Common myeloid progenitor, CD34-positive (primary cell): ENCODE measurements at regions not wholly inside any gene's neighbourhood (a gene's known extent, or its start where the extent isn't known, plus 50 kb on each side); places are given as distances from the start of the nearest gene placed in this dataset.

Experiments
- CTCF ChIA-PET: fragments of 350-600 bp; sonication (Branson Sonifier 250); formaldehyde crosslinking; loops from one replicate; lab custom pipeline; 2021; ENCODE audit warnings: antibody characterized with exemption; lab: Charles Lee
- POLR2A ChIA-PET: fragments of 350-600 bp; sonication (Branson Sonifier 250); formaldehyde crosslinking; loops from one replicate; lab custom pipeline; 2021; ENCODE audit warnings: antibody characterized with exemption; lab: Charles Lee
- DNase-seq, 3 donors: peaks; one replicate each; pipeline versions ENCODE4 v3.0.0 to v3.0.0-alpha.2; 2013
- H3K27ac ChIP-seq, 2 experiments: 1 replicate in 1 of 2; 2 replicates in 1 of 2; pipeline ENCODE4 v1.7.0; 2013; ENCODE audit warnings: inconsistent platforms in 2 of 2, low read length in 2 of 2, mild to moderate bottlenecking in 2 of 2, low read depth in 1 of 2, moderate library complexity in 1 of 2; ENCODE audit not compliant: severe bottlenecking in 2 of 2, insufficient read depth in 1 of 2, poor library complexity in 1 of 2
- H3K27me3 ChIP-seq, 5 experiments: replicated peaks in 2 of 5; 1 replicate in 3 of 5; 2 replicates in 2 of 5; pipeline versions ENCODE4 v1.6.1 to v1.7.0; 2013; ENCODE audit warnings: low read length in 4 of 5, mild to moderate bottlenecking in 2 of 5, moderate library complexity in 2 of 5, inconsistent platforms in 1 of 5; ENCODE audit not compliant: insufficient read depth in 5 of 5, control insufficient read depth in 4 of 5
- H3K36me3 ChIP-seq, 4 experiments: 1 replicate in 2 of 4; 2 replicates in 2 of 4; pipeline versions ENCODE4 v1.6.1 to v1.7.0; 2013; ENCODE audit warnings: low read length in 3 of 4, control low read depth in 1 of 4, mild to moderate bottlenecking in 1 of 4; ENCODE audit not compliant: control insufficient read depth in 4 of 4, insufficient read depth in 4 of 4
- H3K4me1 ChIP-seq, 4 experiments: 1 replicate in 3 of 4; 2 replicates in 1 of 4; pipeline versions ENCODE4 v1.6.1 to v1.7.1; 2013; ENCODE audit warnings: low read length in 3 of 4, mild to moderate bottlenecking in 3 of 4, control low read depth in 1 of 4, inconsistent platforms in 1 of 4, moderate library complexity in 1 of 4; ENCODE audit not compliant: control insufficient read depth in 4 of 4, insufficient read depth in 4 of 4; ENCODE audit errors: control extremely low read depth in 1 of 4
- H3K4me3 ChIP-seq, 7 experiments: 1 replicate in 4 of 7; 2 replicates in 3 of 7; pipeline versions ENCODE4 v1.5.1 to v1.7.0; 2013; ENCODE audit warnings: mild to moderate bottlenecking in 7 of 7, low read length in 6 of 7, moderate library complexity in 6 of 7, inconsistent platforms in 2 of 7, low read depth in 2 of 7, control low read depth in 1 of 7; ENCODE audit not compliant: insufficient read depth in 4 of 7, control insufficient read depth in 1 of 7; ENCODE audit errors: extremely low read depth in 1 of 7
- H3K9me3 ChIP-seq, 5 experiments: 1 replicate in 4 of 5; 2 replicates in 1 of 5; pipeline versions ENCODE4 v1.6.1 to v1.7.1; 2013; ENCODE audit warnings: low read length in 4 of 5, mild to moderate bottlenecking in 2 of 5, inconsistent platforms in 1 of 5, low read depth in 1 of 5, moderate library complexity in 1 of 5; ENCODE audit not compliant: control insufficient read depth in 4 of 5, insufficient read depth in 2 of 5; ENCODE audit errors: control extremely low read depth in 1 of 5
- WGBS: methylation state at CpG from one replicate; pipeline ENCODE4 v1.1.5; 2013; ENCODE audit not compliant: insufficient coverage; 5-methylcytosine and 5-hydroxymethylcytosine counted together

DNA sequence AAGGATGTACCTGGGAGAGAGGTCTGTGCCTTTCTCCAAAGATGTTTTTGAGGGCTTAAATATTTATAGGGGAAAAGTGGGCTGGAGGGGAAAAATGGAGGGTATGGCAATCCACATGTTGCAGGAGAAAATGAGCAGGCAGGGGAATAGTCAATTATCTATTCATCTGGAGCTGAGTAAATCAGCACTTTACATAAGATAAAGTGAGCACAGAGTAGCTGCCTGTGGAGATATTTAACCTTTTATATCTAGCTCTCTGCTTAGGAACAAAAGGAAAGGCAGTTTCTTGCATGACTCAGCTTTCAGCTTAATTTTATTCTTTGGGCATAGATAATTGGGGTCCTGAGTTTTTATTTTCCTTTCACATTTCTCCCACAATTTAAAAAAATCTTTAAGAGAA, 93.6 kb upstream of the NPY2R start:
- H3K4me1 ChIP-seq: no peaks in the 10 kb centered on the region
- POLR2A ChIA-PET: no interaction called here
- CTCF ChIA-PET: no interaction called here

GRCh38 chr4:155119006-155119405, 89.4 kb upstream of the NPY2R start:
- H3K36me3 ChIP-seq: no peaks in the 10 kb centered on the region
- H3K27ac ChIP-seq: no peak overlapping the region
- H3K4me3 ChIP-seq: no peak overlapping the region
- ChIA-PET CTCF (no interaction called here), POLR2A (no interaction called here)
- H3K27me3 ChIP-seq: no peaks in the 10 kb centered on the region
- H3K9me3 ChIP-seq: no peaks in the 10 kb centered on the region
- no peak for DNase-seq
- H3K4me1 ChIP-seq: no peaks in the 10 kb centered on the region

More for the DNA sequence above, 93.6 kb upstream of the NPY2R start:
- no peak for DNase-seq
- Histone ChIP-seq H3K9me3 (no peaks in the 10 kb centered on the region), H3K27ac (no peak overlapping the region), H3K36me3 (no peaks in the 10 kb centered on the region), H3K4me3 (no peak overlapping the region), H3K27me3 (no peaks in the 10 kb centered on the region)

GRCh38 chr4:155120536-155120935, 87.9 kb upstream of the NPY2R start:
- no peaks in the 10 kb centered on the region for H3K4me1 ChIP-seq
- H3K36me3 ChIP-seq: no peaks in the 10 kb centered on the region
- ChIA-PET POLR2A (no interaction called here), CTCF (no interaction called here)
- H3K4me3 ChIP-seq: no peak overlapping the region
- no peak for DNase-seq
- no peaks in the 10 kb centered on the region for H3K9me3 ChIP-seq
- H3K27ac ChIP-seq: no peak overlapping the region
- H3K27me3 ChIP-seq: no peaks in the 10 kb centered on the region
- no CpG with 5 or more reads among the region's 1 CpG for WGBS

- no peaks in the 10 kb centered on the region for H3K27me3 ChIP-seq
- no peaks in the 10 kb centered on the region for H3K4me1 ChIP-seq
- CTCF ChIA-PET: no interaction called here
- no peaks in the 10 kb centered on the region for H3K36me3 ChIP-seq
- no peak overlapping the region for H3K4me3 ChIP-seq
- DNase-seq: no peak
- 94% methylated on average over 4 of the region's 5 CpGs for WGBS
- POLR2A ChIA-PET: no interaction called here
- no peaks in the 10 kb centered on the region for H3K9me3 ChIP-seq
- no peak overlapping the region for H3K27ac ChIP-seq
Observed at GRCh38 chr4:155122382-155122781, 86.1 kb upstream of the NPY2R start.

- Histone ChIP-seq H3K4me3 (no peak overlapping the region), H3K4me1 (no peaks in the 10 kb centered on the region), H3K36me3 (no peaks in the 10 kb centered on the region), H3K27ac (no peak overlapping the region), H3K9me3 (peaks cover 0 to 1% (median 0%) of the 10 kb centered on the region in 5 experiments), H3K27me3 (peaks cover 0 to 2% (median 0%) of the 10 kb centered on the region in 5 experiments)
- ChIA-PET POLR2A (no interaction called here), CTCF (no interaction called here)
- DNase-seq: no peak
Observed at GRCh38 chr4:155134136-155134535, 74.3 kb upstream of the NPY2R start.

DNA sequence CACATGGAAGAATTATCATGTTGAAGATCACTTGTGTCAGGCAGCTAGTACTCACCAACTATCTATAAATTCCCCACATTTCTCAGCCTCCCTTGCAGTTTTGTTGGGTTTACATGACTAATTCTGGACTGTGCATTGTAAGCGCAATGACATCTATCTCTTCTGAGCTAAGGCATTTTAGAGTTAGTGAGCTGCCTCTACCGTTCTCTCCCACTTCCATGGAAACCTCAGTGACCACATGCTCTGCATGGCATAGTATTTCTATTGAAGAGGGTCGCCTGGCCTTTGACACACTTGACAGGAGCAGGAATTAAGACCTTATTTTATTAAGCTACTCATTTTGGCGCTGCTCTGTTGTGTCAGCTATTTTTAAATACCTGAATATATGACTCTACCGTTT, 67.5 kb upstream of the NPY2R start:
- H3K36me3 ChIP-seq: no peaks in the 10 kb centered on the region
- ChIA-PET POLR2A (no interaction called here), CTCF (no interaction called here)
- no peaks in the 10 kb centered on the region for H3K4me1 ChIP-seq
- H3K9me3 ChIP-seq: no peaks in the 10 kb centered on the region
- H3K27me3 ChIP-seq: no peaks in the 10 kb centered on the region
- H3K27ac ChIP-seq: no peak overlapping the region
- 84% methylated on average over 3 of the region's 5 CpGs for WGBS
- no peak overlapping the region for H3K4me3 ChIP-seq
- DNase-seq: no peak

- no peaks in the 10 kb centered on the region for H3K4me1 ChIP-seq
- CTCF ChIA-PET: no interaction called here
- H3K27ac ChIP-seq: no peak overlapping the region
- H3K9me3 ChIP-seq: no peaks in the 10 kb centered on the region
- WGBS: no CpG with 5 or more reads among the region's 1 CpG
- H3K4me3 ChIP-seq: no peak overlapping the region
- DNase-seq: no peak
- no peaks in the 10 kb centered on the region for H3K27me3 ChIP-seq
- H3K36me3 ChIP-seq: no peaks in the 10 kb centered on the region
- POLR2A ChIA-PET: no interaction called here
Observed at GRCh38 chr4:155143512-155143911, 64.9 kb upstream of the NPY2R start.
